ENCODE measurements at regions not wholly inside any gene's neighbourhood (a gene's known extent, or its start where the extent isn't known, plus 50 kb on each side); places are given as distances from the start of the nearest gene placed in this dataset.
A peak's percentile ranks its signal among the peaks of the same experiment; 100 is the strongest.

DNA sequence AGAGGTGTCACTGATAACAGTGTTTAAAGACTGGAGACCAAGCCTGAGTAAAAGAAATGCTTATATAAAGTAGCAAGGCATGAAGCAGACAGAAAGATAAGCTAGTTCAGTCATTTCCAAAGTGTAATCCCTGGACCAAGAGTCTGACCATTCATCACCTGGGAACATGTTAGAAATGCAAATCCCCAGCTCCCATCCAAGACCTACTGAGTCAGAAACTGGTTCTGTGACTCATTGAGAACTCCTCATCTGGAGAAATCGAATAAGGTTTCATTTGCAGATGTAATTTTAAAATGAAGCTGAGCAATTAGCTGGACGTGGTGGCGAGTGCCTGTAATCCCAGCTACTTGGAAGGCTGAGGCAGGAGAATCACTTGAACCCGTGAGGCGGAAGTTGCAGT is 473.9 kb upstream of the UBE2E2 start:
- intact Hi-C loops (cut with DNase I), result no loop called here

GRCh38 chr3:22729981-22730380 is 473.1 kb upstream of the UBE2E2 start:
- peak in 1 of 4 donors; percentile 21 for DNase-seq

More for the DNA sequence above, 473.9 kb upstream of the UBE2E2 start:
- DNase-seq (no peak), ATAC-seq (no peak)
- Histone ChIP-seq H3K9me3 (no peaks in the 10 kb centered on the region), H3K4me1 (no peaks in the 10 kb centered on the region), H3K27ac (no peak overlapping the region), H3K36me3 (no peaks in the 10 kb centered on the region), H3K4me3 (no peak overlapping the region), H3K27me3 (no peaks in the 10 kb centered on the region)
- TF ChIP-seq CTCF (IDR thresholded peaks at IDR 0.05), result no peak

DNA sequence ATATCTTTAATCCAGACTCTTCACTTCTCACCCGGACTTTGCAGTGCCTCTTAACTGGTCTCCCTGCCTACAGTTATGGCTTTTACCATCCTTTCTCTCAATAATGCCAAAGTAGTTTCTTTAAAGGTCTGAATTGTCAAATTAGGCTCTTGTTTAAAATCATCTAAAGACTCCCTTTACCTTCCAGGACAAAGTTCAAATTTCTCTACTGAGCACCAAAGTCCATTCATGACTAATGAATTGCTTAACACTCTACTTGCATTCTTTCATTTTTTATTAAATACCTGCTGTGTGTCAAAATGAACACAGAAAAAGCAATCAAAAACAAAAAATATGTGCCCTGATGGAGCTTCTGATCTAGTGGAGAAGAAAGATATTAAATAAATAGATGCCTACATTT is 472.4 kb upstream of the UBE2E2 start:
- H3K36me3 ChIP-seq, result no peaks in the 10 kb centered on the region
- no peak for TF ChIP-seq CTCF (IDR thresholded peaks at IDR 0.05)
- intact Hi-C loops (cut with DNase I), result no loop called here
- H3K4me3 ChIP-seq, result no peak overlapping the region
- no peaks in the 10 kb centered on the region for H3K27me3 ChIP-seq
- ATAC-seq, result no peak
- no peak overlapping the region for H3K27ac ChIP-seq
- H3K9me3 ChIP-seq, result no peaks in the 10 kb centered on the region
- no peak for DNase-seq
- H3K4me1 ChIP-seq, result no peaks in the 10 kb centered on the region

More at GRCh38 chr3:22729981-22730380, 473.1 kb upstream of the UBE2E2 start:
- peak in 1 of 2 donors; percentile 11 for TF ChIP-seq CTCF (IDR thresholded peaks at IDR 0.05)
- no peaks in the 10 kb centered on the region for H3K36me3 ChIP-seq
- peak; percentile 53 for ATAC-seq
- no peaks in the 10 kb centered on the region for H3K4me1 ChIP-seq
- no peak overlapping the region for H3K27ac ChIP-seq
- H3K27me3 ChIP-seq, result no peaks in the 10 kb centered on the region
- no peak overlapping the region for H3K4me3 ChIP-seq
- intact Hi-C loops (cut with DNase I), result no loop called here
- H3K9me3 ChIP-seq, result no peaks in the 10 kb centered on the region

- intact Hi-C loops (cut with DNase I), result no loop called here
- ATAC-seq (no peak), DNase-seq (no peak)
- Histone ChIP-seq H3K4me3 (no peak overlapping the region), H3K36me3 (no peaks in the 10 kb centered on the region), H3K4me1 (no peaks in the 10 kb centered on the region), H3K9me3 (no peaks in the 10 kb centered on the region), H3K27ac (no peak overlapping the region), H3K27me3 (no peaks in the 10 kb centered on the region)
- no peak for TF ChIP-seq CTCF (IDR thresholded peaks at IDR 0.05)
Observed at GRCh38 chr3:22731901-22732300, 471.2 kb upstream of the UBE2E2 start.

DNA sequence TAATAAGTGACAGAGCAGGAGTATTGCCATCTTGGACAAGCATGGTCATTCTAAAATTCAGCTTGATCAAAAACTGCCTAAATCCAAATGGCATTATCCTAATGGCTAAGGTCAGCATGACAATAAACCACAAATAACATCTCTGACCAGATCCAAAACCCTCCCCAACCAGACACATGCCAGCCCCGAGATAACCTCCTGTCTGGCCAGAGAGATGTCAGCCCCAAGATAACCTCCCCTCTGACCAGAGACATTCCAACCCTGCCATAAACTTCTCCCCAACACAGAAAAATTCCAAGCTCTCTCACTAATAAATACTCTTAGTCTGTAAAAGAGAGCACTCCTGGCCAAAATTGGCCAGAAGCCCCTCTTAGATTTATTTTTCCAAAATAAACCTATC is 470.5 kb upstream of the UBE2E2 start:
- no peak for ATAC-seq
- H3K27me3 ChIP-seq, result no peaks in the 10 kb centered on the region
- no peak for TF ChIP-seq CTCF (IDR thresholded peaks at IDR 0.05)
- H3K36me3 ChIP-seq, result no peaks in the 10 kb centered on the region
- H3K27ac ChIP-seq, result no peak overlapping the region
- H3K4me3 ChIP-seq, result no peak overlapping the region
- H3K9me3 ChIP-seq, result no peaks in the 10 kb centered on the region
- intact Hi-C loops (cut with DNase I), result no loop called here
- no peaks in the 10 kb centered on the region for H3K4me1 ChIP-seq
- no peak for DNase-seq

Data from left lung (tissue), 4 donors.